Trophoblast cell (in vitro differentiated cells and primary cell): ENCODE measurements at regions not wholly inside any gene's neighbourhood (a gene's known extent, or its start where the extent isn't known, plus 50 kb on each side); places are given as distances from the start of the nearest gene placed in this dataset.

Source experiments
- DNase-seq, 2 donors: peaks; one replicate each; pipeline ENCODE4 v3.0.0-alpha.2; 2016
- H2AFZ ChIP-seq: 2 replicates; pipeline ENCODE4 v1.6.1; 2013; ENCODE audit warnings: low read length, moderate library complexity, mild to moderate bottlenecking; ENCODE audit not compliant: insufficient read depth, poor library complexity
- H2AK5ac ChIP-seq: 2 replicates; pipeline ENCODE4 v1.6.1; 2013; ENCODE audit warnings: mild to moderate bottlenecking, low read length
- H2BK120ac ChIP-seq: 2 replicates; pipeline ENCODE4 v1.6.1; 2013; ENCODE audit warnings: low read length, mild to moderate bottlenecking, moderate library complexity; ENCODE audit not compliant: insufficient read depth, poor library complexity
- H2BK12ac ChIP-seq: 2 replicates; pipeline ENCODE4 v1.6.1; 2013; ENCODE audit warnings: mild to moderate bottlenecking, low read length, moderate library complexity
- H2BK5ac ChIP-seq: 2 replicates; pipeline ENCODE4 v1.6.1; 2013; ENCODE audit warnings: low read length, low read depth, moderate library complexity, mild to moderate bottlenecking; ENCODE audit not compliant: poor library complexity
- H3K14ac ChIP-seq: 2 replicates; pipeline ENCODE4 v1.6.1; 2013; ENCODE audit warnings: mild to moderate bottlenecking, low read length
- H3K18ac ChIP-seq: 2 replicates; pipeline ENCODE4 v1.6.1; 2013; ENCODE audit warnings: mild to moderate bottlenecking, low read length
- H3K23ac ChIP-seq: 2 replicates; pipeline ENCODE4 v1.6.1; 2013; ENCODE audit warnings: low read length
- H3K27ac ChIP-seq: 2 replicates; pipeline ENCODE4 v1.5.1; 2013; ENCODE audit warnings: low read depth, mild to moderate bottlenecking, inconsistent platforms, low read length, moderate library complexity
- H3K27me3 ChIP-seq: 2 replicates; pipeline ENCODE4 v1.6.1; 2013; ENCODE audit warnings: inconsistent platforms, mild to moderate bottlenecking, low read length, moderate library complexity; ENCODE audit not compliant: insufficient read depth
- H3K36me3 ChIP-seq, 2 experiments: 1 replicate in 1 of 2; 2 replicates in 1 of 2; pipeline ENCODE4 v1.6.1; 2013; ENCODE audit warnings: low read length in 2 of 2, mild to moderate bottlenecking in 2 of 2, moderate library complexity in 1 of 2; ENCODE audit not compliant: insufficient read depth in 2 of 2, control insufficient read depth in 1 of 2
- H3K4ac ChIP-seq: 2 replicates; pipeline ENCODE4 v1.6.1; 2013; ENCODE audit warnings: low read depth, mild to moderate bottlenecking, low read length, moderate library complexity
- H3K4me1 ChIP-seq, 2 experiments: 1 replicate in 1 of 2; 2 replicates in 1 of 2; pipeline ENCODE4 v1.6.1; 2013; ENCODE audit warnings: low read length in 2 of 2, mild to moderate bottlenecking in 2 of 2, moderate library complexity in 1 of 2; ENCODE audit not compliant: insufficient read depth in 2 of 2, control insufficient read depth in 1 of 2
- H3K4me2 ChIP-seq: 2 replicates; pipeline ENCODE4 v1.6.1; 2013; ENCODE audit warnings: inconsistent platforms, mild to moderate bottlenecking, low read length, moderate library complexity
- H3K4me3 ChIP-seq: 2 replicates; pipeline ENCODE4 v1.5.1; 2013; ENCODE audit warnings: mild to moderate bottlenecking, low read depth, low read length, inconsistent platforms
- H3K79me1 ChIP-seq: one replicate; pipeline ENCODE4 v1.6.1; 2013; ENCODE audit warnings: low read length
- H3K79me2 ChIP-seq: 2 replicates; pipeline ENCODE4 v1.6.1; 2013; ENCODE audit warnings: low read length, mild to moderate bottlenecking; ENCODE audit not compliant: control insufficient read depth, insufficient read depth, poor library complexity
- H3K9ac ChIP-seq: 2 replicates; pipeline ENCODE4 v1.6.1; 2013; ENCODE audit warnings: mild to moderate bottlenecking, low read length
- H3K9me3 ChIP-seq: 2 replicates; pipeline ENCODE4 v1.6.1; 2013; ENCODE audit warnings: low read depth, mild to moderate bottlenecking, control low read depth, inconsistent platforms, low read length; ENCODE audit not compliant: insufficient read depth
- H4K12ac ChIP-seq: 2 replicates; pipeline ENCODE4 v1.6.1; 2013; ENCODE audit warnings: low read depth, mild to moderate bottlenecking, low read length, moderate library complexity
- H4K8ac ChIP-seq: 2 replicates; pipeline ENCODE4 v1.6.1; 2013; ENCODE audit warnings: low read depth, mild to moderate bottlenecking, low read length, moderate library complexity
- H4K91ac ChIP-seq: one replicate; pipeline ENCODE4 v1.6.1; 2013; ENCODE audit warnings: low read depth, mild to moderate bottlenecking, low read length, moderate library complexity
- WGBS: extraction: QIAGEN DNeasy Blood & Tissue Kit; methylation state at CpG from one replicate; pipeline ENCODE4 v1.1.7; 2013; ENCODE audit warnings: missing lambda C conversion rate; ENCODE audit not compliant: insufficient read length, insufficient coverage; ENCODE audit errors: extremely low coverage; 5-methylcytosine and 5-hydroxymethylcytosine counted together

GRCh38 chr2:118520246-118520645 lies 327.2 kb downstream of the EN1 start:
- no peak overlapping the region for H3K4me3 ChIP-seq

GRCh38 chr2:118519511-118519910 lies 327.9 kb downstream of the EN1 start:
- no peak overlapping the region for H4K12ac ChIP-seq
- H3K9ac ChIP-seq, result no peak overlapping the region
- no peak overlapping the region for H4K8ac ChIP-seq
- no peaks in the 10 kb centered on the region for H3K79me1 ChIP-seq
- H3K27ac ChIP-seq, result no peak overlapping the region
- H2BK120ac ChIP-seq, result no peak overlapping the region
- H3K36me3 ChIP-seq, result no peaks in the 10 kb centered on the region
- no peaks in the 10 kb centered on the region for H3K4me1 ChIP-seq
- H2BK12ac ChIP-seq, result no peak overlapping the region
- no peaks in the 10 kb centered on the region for H3K79me2 ChIP-seq
- H3K4me2 ChIP-seq, result no peak overlapping the region
- no peak overlapping the region for H3K18ac ChIP-seq
- no peak for DNase-seq
- peaks cover 6% of the 10 kb centered on the region for H3K9me3 ChIP-seq
- no peak overlapping the region for H3K23ac ChIP-seq
- no peak overlapping the region for H3K4ac ChIP-seq
- H2BK5ac ChIP-seq, result no peak overlapping the region
- no peak overlapping the region for H2AK5ac ChIP-seq
- H2AFZ ChIP-seq, result no peak overlapping the region
- H3K14ac ChIP-seq, result no peak overlapping the region
- no peak overlapping the region for H4K91ac ChIP-seq
- H3K4me3 ChIP-seq, result no peak overlapping the region
- H3K27me3 ChIP-seq, result no peaks in the 10 kb centered on the region

More at GRCh38 chr2:118520246-118520645, 327.2 kb downstream of the EN1 start:
- Histone ChIP-seq H3K36me3 (no peaks in the 10 kb centered on the region), H4K8ac (no peak overlapping the region), H3K79me2 (no peaks in the 10 kb centered on the region), H4K12ac (no peak overlapping the region), H3K27me3 (no peaks in the 10 kb centered on the region), H3K4me1 (no peaks in the 10 kb centered on the region), H3K27ac (no peak overlapping the region), H3K23ac (no peak overlapping the region), H3K9ac (no peak overlapping the region), H3K4me2 (no peak overlapping the region), H3K14ac (no peak overlapping the region), H2BK12ac (no peak overlapping the region), H2AFZ (no peak overlapping the region), H3K79me1 (no peaks in the 10 kb centered on the region), H3K9me3 (peaks cover 6% of the 10 kb centered on the region), H2BK120ac (no peak overlapping the region), H2AK5ac (no peak overlapping the region), H3K18ac (no peak overlapping the region), H3K4ac (no peak overlapping the region), H4K91ac (no peak overlapping the region), H2BK5ac (no peak overlapping the region)
- DNase-seq, result no peak
- WGBS, result no CpG with 5 or more reads among the region's 4 CpGs

- Histone ChIP-seq H4K91ac (no peak overlapping the region), H2BK5ac (no peak overlapping the region), H3K4ac (no peak overlapping the region), H2BK12ac (no peak overlapping the region), H3K4me3 (no peak overlapping the region), H3K14ac (no peak overlapping the region), H4K12ac (no peak overlapping the region), H3K9ac (no peak overlapping the region), H3K27me3 (no peaks in the 10 kb centered on the region), H3K18ac (no peak overlapping the region), H3K79me2 (no peaks in the 10 kb centered on the region), H3K4me2 (no peak overlapping the region), H3K79me1 (no peaks in the 10 kb centered on the region), H2BK120ac (no peak overlapping the region), H2AK5ac (no peak overlapping the region), H3K36me3 (no peaks in the 10 kb centered on the region), H3K27ac (no peak overlapping the region), H3K9me3 (no peaks in the 10 kb centered on the region), H4K8ac (no peak overlapping the region), H3K23ac (no peak overlapping the region), H3K4me1 (no peaks in the 10 kb centered on the region), H2AFZ (no peak overlapping the region)
- WGBS, result no CpG with 5 or more reads among the region's 4 CpGs
- no peak for DNase-seq
Measured at GRCh38 chr2:118510807-118511206, 336.6 kb downstream of the EN1 start.

- Histone ChIP-seq H3K4me2 (no peak overlapping the region), H3K79me2 (no peaks in the 10 kb centered on the region), H3K4ac (no peak overlapping the region), H3K36me3 (no peaks in the 10 kb centered on the region), H3K4me1 (no peaks in the 10 kb centered on the region), H2AK5ac (no peak overlapping the region), H3K23ac (no peak overlapping the region), H3K79me1 (no peaks in the 10 kb centered on the region), H3K9me3 (no peaks in the 10 kb centered on the region), H3K9ac (no peak overlapping the region), H3K14ac (no peak overlapping the region), H2BK5ac (no peak overlapping the region), H3K4me3 (no peak overlapping the region), H2AFZ (no peak overlapping the region), H2BK120ac (no peak overlapping the region), H2BK12ac (no peak overlapping the region), H3K27me3 (no peaks in the 10 kb centered on the region), H3K27ac (no peak overlapping the region), H4K8ac (no peak overlapping the region), H3K18ac (no peak overlapping the region), H4K12ac (no peak overlapping the region), H4K91ac (no peak overlapping the region)
- no peak for DNase-seq
- WGBS, result no CpG with 5 or more reads among the region's 7 CpGs
Measured at GRCh38 chr2:118509319-118510004, 338.0 kb downstream of the EN1 start.
